GM12874 (cell line): ENCODE measurements at regions not wholly inside any gene's neighbourhood (a gene's known extent, or its start where the extent isn't known, plus 50 kb on each side); places are given as distances from the start of the nearest gene placed in this dataset.

Source experiments
- TF ChIP-seq, protein P1 (sequence below): IDR thresholded peaks from 2 replicates; pipeline ENCODE4 v1.5.1; 2011; ENCODE audit warnings: low read depth, mild to moderate bottlenecking, control low read depth, low read length, moderate library complexity; ENCODE audit not compliant: insufficient read depth

DNA sequence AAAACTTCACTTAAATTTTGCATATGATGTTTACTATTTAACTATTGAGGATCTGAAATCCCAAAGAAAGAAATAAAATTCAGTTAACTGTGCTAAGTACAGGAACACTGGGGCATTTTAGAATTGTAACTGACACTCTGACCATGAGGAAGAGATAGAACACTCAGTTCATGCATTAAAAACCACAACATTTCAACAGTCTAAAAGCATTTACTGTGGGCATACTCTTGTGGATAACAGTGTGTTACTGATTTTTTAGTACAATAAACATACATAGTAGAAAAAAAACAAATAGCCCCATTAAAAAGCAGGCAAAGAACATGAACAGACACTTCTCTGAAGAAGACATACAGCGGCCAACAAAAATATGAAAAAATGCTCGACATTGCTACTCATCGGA is 1122.7 kb upstream of the PIK3C3 start:
- TF ChIP-seq, protein P1, sequence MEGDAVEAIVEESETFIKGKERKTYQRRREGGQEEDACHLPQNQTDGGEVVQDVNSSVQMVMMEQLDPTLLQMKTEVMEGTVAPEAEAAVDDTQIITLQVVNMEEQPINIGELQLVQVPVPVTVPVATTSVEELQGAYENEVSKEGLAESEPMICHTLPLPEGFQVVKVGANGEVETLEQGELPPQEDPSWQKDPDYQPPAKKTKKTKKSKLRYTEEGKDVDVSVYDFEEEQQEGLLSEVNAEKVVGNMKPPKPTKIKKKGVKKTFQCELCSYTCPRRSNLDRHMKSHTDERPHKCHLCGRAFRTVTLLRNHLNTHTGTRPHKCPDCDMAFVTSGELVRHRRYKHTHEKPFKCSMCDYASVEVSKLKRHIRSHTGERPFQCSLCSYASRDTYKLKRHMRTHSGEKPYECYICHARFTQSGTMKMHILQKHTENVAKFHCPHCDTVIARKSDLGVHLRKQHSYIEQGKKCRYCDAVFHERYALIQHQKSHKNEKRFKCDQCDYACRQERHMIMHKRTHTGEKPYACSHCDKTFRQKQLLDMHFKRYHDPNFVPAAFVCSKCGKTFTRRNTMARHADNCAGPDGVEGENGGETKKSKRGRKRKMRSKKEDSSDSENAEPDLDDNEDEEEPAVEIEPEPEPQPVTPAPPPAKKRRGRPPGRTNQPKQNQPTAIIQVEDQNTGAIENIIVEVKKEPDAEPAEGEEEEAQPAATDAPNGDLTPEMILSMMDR: no peak

DNA sequence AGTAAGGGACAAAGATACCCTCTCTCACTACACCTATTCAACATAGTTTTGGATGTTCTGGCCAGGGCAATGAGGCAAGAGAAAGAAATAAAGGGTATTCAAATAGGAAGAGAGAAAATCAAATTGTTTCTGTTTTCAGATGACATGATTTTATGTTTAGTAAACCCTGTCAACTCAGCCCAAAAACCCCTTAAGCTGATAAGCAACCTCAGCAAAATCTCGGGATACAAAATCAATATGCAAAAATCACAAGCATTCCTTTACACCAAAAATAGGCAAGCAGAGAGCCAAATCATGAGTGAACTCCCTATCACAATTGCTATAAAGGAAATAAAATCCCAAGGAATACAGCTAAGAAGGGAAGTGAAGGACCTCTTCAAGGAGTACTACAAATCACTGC is 1130.7 kb upstream of the PIK3C3 start:
- TF ChIP-seq, protein P1: no peak

DNA sequence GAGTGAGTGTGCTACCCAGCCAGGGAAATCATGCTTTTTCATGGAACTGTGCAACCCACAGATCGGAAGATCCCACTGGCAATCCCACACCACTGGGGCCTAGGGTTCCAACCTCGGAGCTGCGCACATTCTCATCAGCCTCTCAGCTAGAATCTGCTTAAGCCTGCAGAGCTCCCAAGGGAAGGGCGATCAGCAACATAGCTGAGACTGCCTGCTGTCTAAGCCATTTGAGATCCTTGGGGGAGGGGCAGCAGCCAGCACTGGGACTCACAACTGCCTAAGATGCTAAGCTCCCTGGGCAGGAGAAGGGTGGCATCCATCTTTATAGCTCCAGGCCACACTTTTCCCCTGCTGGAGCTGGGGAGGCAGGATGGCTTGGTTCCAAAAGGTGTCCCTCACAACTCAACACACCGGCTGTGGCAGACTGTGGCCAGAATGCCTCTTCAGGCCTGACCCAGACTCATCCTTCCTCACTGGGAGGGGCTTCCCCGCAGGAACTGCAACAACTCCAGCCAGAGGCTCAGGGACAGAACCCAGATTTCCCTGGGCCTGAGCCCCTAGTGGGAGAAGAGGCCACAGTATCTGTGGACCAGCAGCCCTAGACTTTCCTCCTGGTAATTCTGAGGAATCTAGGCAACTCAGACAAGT is 1133.3 kb upstream of the PIK3C3 start:
- TF ChIP-seq, protein P1: no peak

DNA sequence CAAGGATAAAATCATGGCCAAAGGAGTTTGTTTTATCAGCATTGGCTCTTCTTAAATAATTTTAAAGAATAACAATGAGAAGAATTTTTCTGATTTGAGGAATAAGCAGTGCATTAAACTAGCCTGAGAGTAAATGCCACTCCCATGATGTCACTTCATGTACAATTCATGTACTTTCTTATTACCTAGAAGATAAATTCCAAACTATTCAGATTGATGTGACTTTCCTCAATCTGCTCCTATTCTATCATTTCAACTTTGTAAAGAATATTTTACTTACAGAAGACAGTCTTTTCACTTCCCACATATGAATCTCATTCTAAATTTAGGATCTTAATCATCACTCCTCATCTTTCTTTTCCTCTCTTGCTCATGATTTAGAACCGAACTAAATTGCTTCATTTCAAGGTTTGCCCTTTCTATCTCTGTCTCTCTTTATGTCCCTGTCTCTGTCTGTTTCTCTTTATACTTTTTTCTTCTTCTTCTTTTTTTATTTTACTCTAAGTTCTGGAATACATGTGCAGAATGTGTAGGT is 1142.0 kb upstream of the PIK3C3 start:
- TF ChIP-seq, protein P1: no peak

DNA sequence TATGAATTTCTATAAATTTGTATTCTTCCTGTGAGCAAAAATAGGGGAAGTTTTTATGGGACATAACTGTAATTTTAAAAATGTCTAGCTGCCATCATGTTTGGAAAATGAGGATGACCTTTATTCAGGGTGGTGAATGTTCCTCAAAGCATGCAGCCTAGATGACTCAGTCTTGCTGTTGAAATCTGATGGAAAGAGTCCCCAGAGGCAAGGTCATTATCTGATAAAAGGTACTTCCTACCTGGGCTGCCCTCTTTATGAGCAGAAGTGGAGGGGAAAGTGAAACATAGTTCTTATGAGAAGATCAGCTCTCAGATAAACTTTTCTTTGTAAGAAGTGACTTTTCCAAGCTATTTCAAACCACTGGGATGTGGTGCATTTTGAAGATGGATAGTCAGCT is 1144.7 kb upstream of the PIK3C3 start:
- TF ChIP-seq, protein P1: no peak

DNA sequence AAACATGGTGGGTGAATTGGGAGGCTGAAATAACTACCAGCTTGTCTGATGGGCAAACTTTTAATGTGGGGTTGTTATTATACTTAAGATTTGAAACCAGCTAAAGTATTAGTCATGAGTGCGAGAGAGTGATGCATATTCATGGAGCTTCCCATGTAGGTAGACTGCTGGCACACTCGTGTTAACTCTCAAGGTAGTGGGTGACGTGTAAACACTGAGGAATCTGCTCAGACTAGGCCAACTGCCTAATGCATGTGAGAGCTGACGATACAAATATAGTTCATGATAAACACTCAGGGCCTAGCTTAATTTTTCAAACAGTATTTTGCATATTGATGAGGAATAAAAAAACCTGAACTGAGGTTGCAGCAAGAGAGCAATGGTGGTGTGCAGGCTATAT is 1165.7 kb upstream of the PIK3C3 start:
- TF ChIP-seq, protein P1: no peak

DNA sequence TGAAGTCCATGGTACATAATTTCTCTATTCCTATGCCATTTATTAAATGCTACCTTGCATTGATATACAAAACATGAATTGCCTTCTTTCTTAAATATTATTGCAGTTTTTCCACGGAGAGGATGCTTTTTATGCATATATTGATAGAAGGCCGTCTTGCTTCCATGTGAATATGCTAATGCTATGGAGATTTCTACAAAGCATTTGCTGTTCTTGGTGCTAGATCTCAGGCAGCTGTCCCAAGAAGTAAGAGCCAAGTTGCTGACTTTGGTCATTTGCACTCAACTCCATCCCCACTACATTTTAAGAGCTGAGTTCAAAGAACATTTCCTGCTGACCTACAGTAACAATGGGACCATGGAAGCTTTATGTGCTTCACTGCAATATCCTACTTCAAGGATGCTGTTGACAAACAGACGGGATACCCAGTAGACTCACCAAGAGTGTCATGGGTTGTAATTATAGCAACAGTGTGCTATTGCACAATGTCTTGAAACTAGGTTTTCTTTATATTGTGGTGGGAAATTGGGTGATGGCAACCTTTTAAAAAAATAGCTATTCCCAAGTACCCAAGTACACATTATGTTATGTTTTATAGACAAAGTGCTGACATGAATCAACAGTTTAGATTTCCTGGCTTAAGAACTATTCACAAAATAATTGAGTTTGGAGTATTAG is 1172.4 kb upstream of the PIK3C3 start:
- TF ChIP-seq, protein P1: no peak
